GM12891 (cell line): ENCODE measurements at regions not wholly inside any gene's neighbourhood (a gene's known extent, or its start where the extent isn't known, plus 50 kb on each side); places are given as distances from the start of the nearest gene placed in this dataset.
"Not testable (repeated sequence)": the region's sequence is repeated elsewhere in the genome, so short reads cannot be mapped to it uniquely, and the experiment has no call there.

Experiments
- DNase-seq: peaks from one replicate; pipeline ENCODE4 v3.0.0; 2011; ENCODE audit warnings: low spot score; ENCODE audit not compliant: insufficient read length
- FAIRE-seq: peaks from 2 replicates; lab custom pipeline; 2011; peaks lifted over from hg19 to GRCh38; lab: Jason Lieb, UNC
- PAX5 ChIP-seq: IDR thresholded peaks from 2 replicates; pipeline ENCODE4 v1.6.1; 2011; ENCODE audit warnings: low read length, moderate library complexity, mild to moderate bottlenecking; ENCODE audit not compliant: insufficient read depth, severe bottlenecking
- POLR2A ChIP-seq: IDR thresholded peaks from 2 replicates; pipeline ENCODE4 v1.6.1; 2011; ENCODE audit warnings: low read depth, low read length, control low read depth
- POLR2AphosphoS5 ChIP-seq: IDR thresholded peaks from 2 replicates; pipeline ENCODE4 v1.6.1; 2011; ENCODE audit warnings: low read depth, low read length, control low read depth
- POU2F2 ChIP-seq: IDR thresholded peaks from 2 replicates; pipeline ENCODE4 v1.6.1; 2011; ENCODE audit warnings: low read depth, mild to moderate bottlenecking, control low read depth, low read length, moderate library complexity
- SPI1 ChIP-seq: IDR thresholded peaks from 2 replicates; pipeline ENCODE4 v1.6.1; 2011; ENCODE audit warnings: low read depth, low read length, control low read depth
- TAF1 ChIP-seq: IDR thresholded peaks from 2 replicates; pipeline ENCODE4 v1.6.1; 2011; ENCODE audit warnings: low read depth, low read length, control low read depth

DNA sequence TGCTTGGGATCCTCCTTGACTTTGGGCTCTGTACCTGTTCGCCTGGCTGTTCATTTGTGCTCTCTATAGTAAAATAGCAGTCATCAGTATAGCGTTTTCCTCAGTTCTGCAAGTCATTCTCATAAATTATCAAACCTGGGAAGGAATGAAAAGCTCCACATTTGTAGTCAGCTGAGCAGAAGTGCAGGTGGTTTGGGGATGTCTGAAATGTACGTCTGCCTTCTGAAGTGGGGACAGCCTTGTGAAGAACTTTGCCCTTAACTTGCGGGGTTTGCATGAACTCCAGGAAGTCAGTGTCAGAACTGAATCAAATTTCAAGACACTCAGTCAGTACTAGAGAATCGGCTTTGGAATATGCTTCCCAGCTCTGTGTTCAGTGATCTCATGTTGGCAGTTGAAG lies 358.3 kb upstream of the PRKCQ start:
- TF ChIP-seq PAX5, result no peak
- TF ChIP-seq POLR2A, result no peak
- TF ChIP-seq POU2F2, result no peak
- no peak for TF ChIP-seq SPI1
- no peak for TF ChIP-seq POLR2AphosphoS5
- TF ChIP-seq TAF1, result no peak
- FAIRE-seq, result no peak
- no peak for DNase-seq

DNA sequence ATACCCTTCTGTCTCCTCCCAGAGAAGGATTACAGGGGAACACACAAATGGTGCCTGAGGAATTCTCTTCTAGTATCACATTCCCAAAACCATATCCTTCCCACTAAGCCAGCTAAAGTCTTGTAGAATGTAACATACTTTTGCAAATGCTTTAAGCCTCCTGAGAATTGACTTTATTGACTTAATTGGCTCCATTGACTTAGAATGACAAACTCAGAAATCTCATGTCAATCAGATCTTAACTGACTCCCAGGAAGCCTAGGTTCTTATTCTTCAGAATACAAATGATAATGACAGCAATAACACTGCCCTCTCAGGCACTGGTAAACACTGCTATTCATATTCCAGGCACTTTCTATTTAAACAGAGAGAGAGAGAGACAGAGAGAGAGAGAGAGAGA lies 356.9 kb upstream of the PRKCQ start:
- no peak for FAIRE-seq
- TF ChIP-seq POLR2AphosphoS5, result no peak
- TF ChIP-seq TAF1, result no peak
- no peak for TF ChIP-seq POU2F2
- no peak for TF ChIP-seq SPI1
- no peak for TF ChIP-seq POLR2A
- TF ChIP-seq PAX5, result no peak
- DNase-seq, result no peak

GRCh38 chr10:6929148-6929830 lies 349.2 kb upstream of the PRKCQ start:
- FAIRE-seq (no peak), DNase-seq (no peak)
- TF ChIP-seq SPI1 (peak; percentile 56), PAX5 (no peak), POU2F2 (no peak), POLR2A (no peak)

DNA sequence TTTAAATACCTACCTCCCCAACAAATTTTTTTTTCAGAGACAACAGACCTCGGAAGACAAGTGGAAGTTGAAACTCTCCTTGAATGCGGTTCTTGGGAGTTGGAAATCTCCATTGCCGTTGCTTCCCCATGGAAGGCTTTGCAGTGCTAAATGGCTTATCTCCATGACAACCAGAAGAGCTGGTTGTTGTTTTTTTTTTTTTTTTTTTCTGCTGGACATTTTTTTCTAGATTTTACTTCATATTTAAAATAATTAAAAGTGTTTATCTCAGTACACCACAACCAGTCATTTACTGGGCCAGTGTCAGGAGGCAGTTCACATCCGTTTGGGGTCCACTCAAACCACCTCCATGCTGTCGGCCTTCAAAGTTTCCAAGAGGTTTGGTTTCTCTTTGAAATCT lies 348.5 kb upstream of the PRKCQ start:
- DNase-seq (no peak), FAIRE-seq (peak; percentile 45)
- TF ChIP-seq POLR2A, result no peak
- no peak for TF ChIP-seq TAF1
- no peak for TF ChIP-seq PAX5
- TF ChIP-seq SPI1, result no peak
- TF ChIP-seq POLR2AphosphoS5, result no peak
- no peak for TF ChIP-seq POU2F2

- no peak for DNase-seq
- no peak for FAIRE-seq
- TF ChIP-seq PAX5, result no peak
- TF ChIP-seq POU2F2, result no peak
- TF ChIP-seq SPI1, result no peak
- no peak for TF ChIP-seq POLR2A
Measured at GRCh38 chr10:6926971-6927370, 346.9 kb upstream of the PRKCQ start.

DNA sequence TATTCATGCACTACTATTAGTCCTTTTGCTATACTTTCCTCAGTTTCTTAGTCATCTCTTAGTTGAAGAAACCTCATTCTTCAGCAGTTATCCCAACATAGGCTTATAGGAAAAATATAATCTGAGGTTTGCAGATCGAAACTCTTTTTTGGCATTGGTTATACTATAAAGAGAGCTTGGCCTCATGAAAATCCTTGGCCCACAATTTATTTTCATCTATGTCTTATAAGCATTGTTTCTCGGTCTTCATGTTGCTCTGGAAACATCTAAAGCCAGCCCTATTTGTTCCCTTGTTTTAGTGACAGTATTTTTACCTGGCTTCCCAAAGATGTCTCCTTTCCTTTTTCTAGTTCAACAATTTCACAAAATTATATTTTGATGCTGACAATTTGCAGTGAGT lies 345.1 kb upstream of the PRKCQ start:
- no peak for FAIRE-seq
- no peak for DNase-seq
- no peak for TF ChIP-seq POLR2A
- TF ChIP-seq POU2F2, result no peak
- no peak for TF ChIP-seq POLR2AphosphoS5
- TF ChIP-seq TAF1, result no peak
- TF ChIP-seq SPI1, result no peak
- TF ChIP-seq PAX5, result no peak

GRCh38 chr10:6924166-6924565 lies 344.1 kb upstream of the PRKCQ start:
- peak; percentile 66 for FAIRE-seq
- TF ChIP-seq SPI1, result no peak
- no peak for TF ChIP-seq POLR2AphosphoS5
- TF ChIP-seq POLR2A, result no peak
- TF ChIP-seq PAX5, result no peak
- no peak for TF ChIP-seq TAF1
- no peak for TF ChIP-seq POU2F2
- no peak for DNase-seq

- DNase-seq, FAIRE-seq: not testable (repeated sequence)
Measured at GRCh38 chr10:6921026-6921425, 340.9 kb upstream of the PRKCQ start.

- DNase-seq (peak; percentile 40), FAIRE-seq (peak; percentile 96)
- no peak for TF ChIP-seq PAX5
- TF ChIP-seq POU2F2, result 0 out of 2 replicates have a peak, but pooled peaks have one; percentile 35
Measured at GRCh38 chr10:6920072-6921019, 340.3 kb upstream of the PRKCQ start.

- no peak for FAIRE-seq
- TF ChIP-seq POLR2A (no peak), TAF1 (no peak), POLR2AphosphoS5 (no peak), SPI1 (no peak), POU2F2 (no peak)
- no peak for DNase-seq
Measured at GRCh38 chr10:6919077-6919476, 339.0 kb upstream of the PRKCQ start.
